ENCODE measurements at regions not wholly inside any gene's neighbourhood (a gene's known extent, or its start where the extent isn't known, plus 50 kb on each side); places are given as distances from the start of the nearest gene placed in this dataset.

GRCh38 chr10:131516285-131516684 lies 204.8 kb upstream of the TCERG1L start:
- no peak overlapping the region for H3K4me3 ChIP-seq (ENCODE audit: low read length)
- Mint-ChIP-seq H3K36me3 (ENCODE audit: low read depth) (no peaks in the 10 kb centered on the region), H3K27me3 (peaks cover 5% of the 10 kb centered on the region), H3K9me3 (no peaks in the 10 kb centered on the region), H3K4me1 (ENCODE audit: low read depth) (no peaks in the 10 kb centered on the region), H3K27ac (no peak overlapping the region), H3K4me3 (no peak overlapping the region)
- ChIA-PET CTCF (no interaction called here), POLR2A (no interaction called here)
- H3K27me3 ChIP-seq (ENCODE audit: control insufficient read depth in 1 of 2, insufficient read depth in 2 of 2, low read length in 2 of 2), result no peaks in the 10 kb centered on the region
- intact Hi-C loops (cut with DNase I, micrococcal nuclease), result no loop called here
- ATAC-seq (ENCODE audit: poor library complexity) (no peak), DNase-seq (no peak)
- no peak overlapping the region for H3K27ac ChIP-seq (ENCODE audit: low read depth in 1 of 2, low read length in 2 of 2)
- no peaks in the 10 kb centered on the region for H3K36me3 ChIP-seq (ENCODE audit: insufficient read depth, low read length)
- H3K9me3 ChIP-seq (ENCODE audit: control insufficient read depth in 1 of 2, insufficient read depth in 1 of 2, low read length in 2 of 2), result peaks cover 0 to 50% of the 10 kb centered on the region in 2 experiments
- no peaks in the 10 kb centered on the region for H3K4me1 ChIP-seq (ENCODE audit: insufficient read depth, low read length)
- TF ChIP-seq CTCF (IDR thresholded peaks at IDR 0.05), result no peak

- H3K9me3 Mint-ChIP-seq, result no peaks in the 10 kb centered on the region
- peaks cover 5% of the 10 kb centered on the region for H3K27me3 Mint-ChIP-seq
- POLR2A ChIA-PET, result no interaction called here
- H3K4me1 ChIP-seq (ENCODE audit: insufficient read depth, low read length), result no peaks in the 10 kb centered on the region
- H3K36me3 ChIP-seq (ENCODE audit: insufficient read depth, low read length), result no peaks in the 10 kb centered on the region
- H3K4me1 Mint-ChIP-seq (ENCODE audit: low read depth), result no peaks in the 10 kb centered on the region
- H3K27ac Mint-ChIP-seq, result no peak overlapping the region
- H3K4me3 ChIP-seq (ENCODE audit: low read length), result no peak overlapping the region
- no peak for TF ChIP-seq CTCF (IDR thresholded peaks at IDR 0.05)
- H3K27me3 ChIP-seq (ENCODE audit: control insufficient read depth in 1 of 2, insufficient read depth in 2 of 2, low read length in 2 of 2), result no peaks in the 10 kb centered on the region
- H3K9me3 ChIP-seq (ENCODE audit: control insufficient read depth in 1 of 2, insufficient read depth in 1 of 2, low read length in 2 of 2), result peaks cover 0 to 38% of the 10 kb centered on the region in 2 experiments
- CTCF ChIA-PET, result no interaction called here
- DNase-seq (no peak), ATAC-seq (ENCODE audit: poor library complexity) (no peak)
- no peaks in the 10 kb centered on the region for H3K36me3 Mint-ChIP-seq (ENCODE audit: low read depth)
- H3K4me3 Mint-ChIP-seq, result no peak overlapping the region
- intact Hi-C loops (cut with DNase I, micrococcal nuclease), result no loop called here
- H3K27ac ChIP-seq (ENCODE audit: low read depth in 1 of 2, low read length in 2 of 2), result no peak overlapping the region
These were observed 206.3 kb upstream of the TCERG1L start for GRCh38 chr10:131517781-131518180.

DNA sequence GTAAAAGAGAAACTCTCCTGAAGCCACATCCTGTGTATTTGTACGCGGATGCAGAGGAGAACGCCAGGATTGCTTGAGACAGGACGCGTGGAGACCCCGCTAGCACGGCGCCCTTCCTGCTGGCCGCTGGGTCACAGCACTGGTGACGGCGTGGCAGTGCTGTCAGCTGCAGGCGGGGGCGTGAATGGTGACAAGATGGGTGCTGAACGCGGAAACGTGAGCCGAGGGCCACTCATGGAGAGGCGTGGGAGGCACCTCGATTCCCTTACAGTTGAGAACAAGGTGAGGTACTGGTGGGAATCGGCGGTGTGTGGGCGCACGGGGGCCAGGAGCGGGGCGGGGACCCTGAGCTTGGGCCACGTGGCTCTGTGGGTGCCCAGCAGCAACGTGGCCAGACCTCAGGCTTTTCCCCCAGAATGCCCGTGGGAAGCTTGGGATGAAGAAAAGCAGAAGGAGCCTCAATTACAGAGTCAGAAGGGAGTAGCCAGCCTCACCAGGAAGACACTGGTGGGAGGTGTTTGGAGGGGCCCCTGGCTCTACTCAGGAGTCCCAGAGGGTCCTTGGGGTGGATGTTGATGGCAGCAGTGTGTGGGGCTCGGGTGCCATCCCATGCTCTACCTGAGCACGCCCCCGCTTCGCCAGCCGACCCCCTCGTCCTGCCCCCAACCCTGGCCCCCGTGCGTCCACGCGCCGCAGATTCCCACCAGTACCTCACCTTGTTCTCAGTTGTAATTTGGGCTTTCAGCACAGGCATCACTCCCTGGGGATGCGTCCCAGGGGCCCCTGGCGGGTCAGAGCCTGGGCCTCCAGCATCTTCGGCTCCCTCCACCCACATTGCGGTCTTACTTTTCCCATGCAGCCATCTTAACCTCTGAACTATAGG lies 208.4 kb upstream of the TCERG1L start:
- H3K36me3 ChIP-seq (ENCODE audit: insufficient read depth, low read length), result no peaks in the 10 kb centered on the region
- DNase-seq (no peak), ATAC-seq (ENCODE audit: poor library complexity) (no peak)
- H3K4me1 Mint-ChIP-seq (ENCODE audit: low read depth), result no peaks in the 10 kb centered on the region
- ChIA-PET POLR2A (no interaction called here), CTCF (no interaction called here)
- no peak overlapping the region for H3K4me3 ChIP-seq (ENCODE audit: low read length)
- intact Hi-C loops (cut with DNase I, micrococcal nuclease), result no loop called here
- no peak overlapping the region for H3K27ac ChIP-seq (ENCODE audit: low read depth in 1 of 2, low read length in 2 of 2)
- no peaks in the 10 kb centered on the region for H3K27me3 ChIP-seq (ENCODE audit: control insufficient read depth in 1 of 2, insufficient read depth in 2 of 2, low read length in 2 of 2)
- H3K36me3 Mint-ChIP-seq (ENCODE audit: low read depth), result no peaks in the 10 kb centered on the region
- H3K4me3 Mint-ChIP-seq, result no peak overlapping the region
- H3K4me1 ChIP-seq (ENCODE audit: insufficient read depth, low read length), result no peaks in the 10 kb centered on the region
- no peak overlapping the region for H3K27ac Mint-ChIP-seq
- peaks cover 0 to 22% of the 10 kb centered on the region in 2 experiments for H3K9me3 ChIP-seq (ENCODE audit: control insufficient read depth in 1 of 2, insufficient read depth in 1 of 2, low read length in 2 of 2)
- peaks cover 5% of the 10 kb centered on the region for H3K27me3 Mint-ChIP-seq
- TF ChIP-seq CTCF (IDR thresholded peaks at IDR 0.05), result no peak
- no peaks in the 10 kb centered on the region for H3K9me3 Mint-ChIP-seq
